Mesendoderm (in vitro differentiated cells): ENCODE measurements at regions not wholly inside any gene's neighbourhood (a gene's known extent, or its start where the extent isn't known, plus 50 kb on each side); places are given as distances from the start of the nearest gene placed in this dataset.

ENCODE experiments used
- DNase-seq: peaks from one replicate; pipeline ENCODE4 v3.0.0; 2013
- H2AK5ac ChIP-seq: 2 replicates; pipeline ENCODE4 v1.6.1; 2013; ENCODE audit warnings: low read length, inconsistent platforms
- H2BK120ac ChIP-seq: 2 replicates; pipeline ENCODE4 v1.6.1; 2013; ENCODE audit warnings: low read depth, mild to moderate bottlenecking, low read length, moderate library complexity, mixed read lengths
- H2BK15ac ChIP-seq: replicated peaks from 2 replicates; pipeline ENCODE4 v1.6.1; 2013; ENCODE audit warnings: low read depth, mild to moderate bottlenecking, moderate library complexity
- H2BK5ac ChIP-seq: 2 replicates; pipeline ENCODE4 v1.6.1; 2013; ENCODE audit warnings: low read length, inconsistent platforms
- H3K18ac ChIP-seq: 2 replicates; pipeline ENCODE4 v1.6.1; 2013; ENCODE audit warnings: mild to moderate bottlenecking, low read length, mixed read lengths
- H3K23ac ChIP-seq: one replicate; pipeline ENCODE4 v1.6.1; 2013; ENCODE audit warnings: low read length
- H3K27ac ChIP-seq: 2 replicates; pipeline ENCODE4 v1.5.1; 2013; ENCODE audit warnings: low read depth, mild to moderate bottlenecking, inconsistent platforms, low read length, moderate library complexity
- H3K27me3 ChIP-seq: 2 replicates; pipeline ENCODE4 v1.6.1; 2013; ENCODE audit warnings: low read length, control low read depth, mild to moderate bottlenecking, inconsistent platforms; ENCODE audit not compliant: insufficient read depth, poor library complexity
- H3K36me3 ChIP-seq: 2 replicates; pipeline ENCODE4 v1.6.1; 2013; ENCODE audit warnings: low read length, inconsistent platforms; ENCODE audit not compliant: control insufficient read depth, insufficient read depth
- H3K4ac ChIP-seq: one replicate; pipeline ENCODE4 v1.6.1; 2013; ENCODE audit warnings: low read depth, mild to moderate bottlenecking, low read length, moderate library complexity
- H3K4me1 ChIP-seq: 2 replicates; pipeline ENCODE4 v1.6.1; 2013; ENCODE audit warnings: low read depth, low read length, inconsistent platforms; ENCODE audit not compliant: control insufficient read depth
- H3K4me2 ChIP-seq: 2 replicates; pipeline ENCODE4 v1.6.1; 2013; ENCODE audit warnings: low read length
- H3K4me3 ChIP-seq: 2 replicates; pipeline ENCODE4 v1.5.1; 2013; ENCODE audit warnings: mild to moderate bottlenecking, low read length
- H3K56ac ChIP-seq: one replicate; pipeline ENCODE4 v1.6.1; 2013; ENCODE audit warnings: low read length
- H3K79me1 ChIP-seq: 2 replicates; pipeline ENCODE4 v1.6.1; 2013; ENCODE audit warnings: low read length, inconsistent platforms
- H3K79me2 ChIP-seq: 2 replicates; pipeline ENCODE4 v1.6.1; 2013; ENCODE audit warnings: mild to moderate bottlenecking, low read length; ENCODE audit not compliant: control insufficient read depth, insufficient read depth
- H3K9ac ChIP-seq: 2 replicates; pipeline ENCODE4 v1.6.1; 2013; ENCODE audit warnings: low read length, inconsistent platforms
- H4K5ac ChIP-seq: one replicate; pipeline ENCODE4 v1.6.1; 2013; ENCODE audit warnings: low read length
- H4K8ac ChIP-seq: one replicate; pipeline ENCODE4 v1.6.1; 2013; ENCODE audit warnings: low read depth, mild to moderate bottlenecking, control low read depth, low read length, moderate library complexity
- WGBS: extraction: QIAGEN DNeasy Blood & Tissue Kit; methylation state at CpG from one replicate; pipeline ENCODE4 v1.1.7; 2013; ENCODE audit warnings: low lambda C conversion rate, missing lambda C conversion rate; ENCODE audit not compliant: insufficient coverage; ENCODE audit errors: extremely low coverage; 5-methylcytosine and 5-hydroxymethylcytosine counted together

GRCh38 chr2:146912536-146912935, 932.3 kb upstream of the ACVR2A start:
- WGBS = no CpG with 5 or more reads among the region's 3 CpGs
- H3K4ac ChIP-seq = no peak overlapping the region
- H3K4me2 ChIP-seq = no peak overlapping the region
- no peak overlapping the region for H3K27ac ChIP-seq
- no peaks in the 10 kb centered on the region for H3K79me1 ChIP-seq
- no peak overlapping the region for H2BK5ac ChIP-seq
- H3K4me3 ChIP-seq = no peak overlapping the region
- DNase-seq = peak; percentile 79
- no peaks in the 10 kb centered on the region for H3K4me1 ChIP-seq
- H3K18ac ChIP-seq = no peak overlapping the region
- H3K9ac ChIP-seq = no peak overlapping the region
- H3K23ac ChIP-seq = no peak overlapping the region
- no peak overlapping the region for H2BK15ac ChIP-seq
- H2AK5ac ChIP-seq = no peak overlapping the region
- no peak overlapping the region for H4K8ac ChIP-seq
- H3K56ac ChIP-seq = no peak overlapping the region
- no peaks in the 10 kb centered on the region for H3K27me3 ChIP-seq
- no peaks in the 10 kb centered on the region for H3K36me3 ChIP-seq
- H2BK120ac ChIP-seq = no peak overlapping the region
- H3K79me2 ChIP-seq = no peaks in the 10 kb centered on the region
- H4K5ac ChIP-seq = no peak overlapping the region

DNA sequence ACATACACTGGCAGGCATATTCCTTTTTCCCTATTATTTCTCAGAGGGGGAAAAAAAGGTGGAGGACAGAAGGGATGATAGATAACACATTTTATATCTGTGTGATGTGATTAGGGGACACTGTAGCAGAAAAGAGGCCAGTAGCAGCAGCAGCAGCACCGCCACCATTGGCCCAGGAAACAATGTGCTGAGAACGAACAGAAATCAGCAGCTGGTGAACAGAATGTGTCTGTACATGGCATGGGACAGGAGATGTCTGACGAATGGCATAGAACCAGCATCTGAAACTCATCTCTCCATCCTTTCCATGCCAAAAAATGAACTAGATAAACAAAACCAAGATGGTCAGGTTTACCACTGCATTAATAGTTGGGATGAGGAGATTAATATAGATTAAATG, 936.1 kb upstream of the ACVR2A start:
- Histone ChIP-seq H3K4me3 (no peak overlapping the region), H3K36me3 (no peaks in the 10 kb centered on the region), H3K9ac (no peak overlapping the region), H2BK5ac (no peak overlapping the region), H3K4me1 (no peaks in the 10 kb centered on the region), H4K8ac (no peak overlapping the region), H3K56ac (no peak overlapping the region), H4K5ac (no peak overlapping the region), H2BK15ac (no peak overlapping the region), H3K23ac (no peak overlapping the region), H2BK120ac (no peak overlapping the region), H3K4ac (no peak overlapping the region), H3K4me2 (no peak overlapping the region), H3K27me3 (no peaks in the 10 kb centered on the region), H3K27ac (no peak overlapping the region), H3K18ac (no peak overlapping the region), H3K79me2 (no peaks in the 10 kb centered on the region), H2AK5ac (no peak overlapping the region), H3K79me1 (no peaks in the 10 kb centered on the region)
- no peak for DNase-seq
- WGBS = no CpG with 5 or more reads among the region's 3 CpGs

DNA sequence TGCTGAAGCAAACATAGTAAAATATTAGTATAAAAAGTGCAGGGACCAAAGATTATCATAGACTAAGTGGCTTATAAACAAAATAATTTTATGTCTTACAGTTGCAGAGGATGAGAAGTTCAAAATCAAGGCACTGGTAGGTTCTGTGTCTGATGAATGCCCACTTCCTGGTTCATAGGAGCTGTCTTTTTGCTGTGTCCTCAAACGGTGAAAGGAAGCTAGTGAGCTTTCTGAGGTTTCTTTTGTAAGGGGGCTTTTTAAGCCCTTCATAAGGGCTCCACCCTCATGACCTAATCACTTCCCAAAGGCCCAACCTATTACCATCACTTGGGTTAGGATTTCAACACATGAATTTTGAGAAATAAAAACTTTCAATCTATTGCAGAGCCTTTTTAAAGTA, 946.7 kb upstream of the ACVR2A start:
- Histone ChIP-seq H3K4ac (no peak overlapping the region), H2AK5ac (no peak overlapping the region), H3K4me1 (no peaks in the 10 kb centered on the region), H3K9ac (no peak overlapping the region), H3K27ac (no peak overlapping the region), H2BK5ac (no peak overlapping the region), H3K36me3 (no peaks in the 10 kb centered on the region), H3K27me3 (no peaks in the 10 kb centered on the region), H3K23ac (no peak overlapping the region), H3K4me2 (no peak overlapping the region), H3K79me1 (no peaks in the 10 kb centered on the region), H4K5ac (no peak overlapping the region), H3K79me2 (no peaks in the 10 kb centered on the region), H2BK15ac (no peak overlapping the region), H3K18ac (no peak overlapping the region), H3K4me3 (no peak overlapping the region), H3K56ac (no peak overlapping the region), H2BK120ac (no peak overlapping the region), H4K8ac (no peak overlapping the region)
- WGBS = no CpG with 5 or more reads among the region's 1 CpG
- no peak for DNase-seq

DNA sequence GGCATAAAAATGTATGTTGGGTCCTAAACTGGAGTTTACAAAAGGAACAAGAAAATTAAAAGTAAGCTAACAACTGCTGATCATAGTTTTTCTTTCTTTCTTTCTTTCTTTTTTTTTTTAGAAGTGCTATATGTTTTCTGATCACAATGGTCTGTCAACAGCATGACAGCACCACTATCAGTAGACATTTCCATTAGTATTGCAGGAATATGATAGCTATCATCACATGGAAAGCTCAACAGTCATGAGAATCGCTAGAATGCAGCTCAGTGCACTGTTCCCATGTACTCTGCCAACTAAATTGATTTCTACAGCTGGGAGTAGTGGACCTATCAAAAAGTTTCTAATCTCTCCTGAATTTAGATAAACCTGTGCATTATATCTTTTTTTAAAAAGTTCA, 950.3 kb upstream of the ACVR2A start:
- Histone ChIP-seq H4K5ac (no peak overlapping the region), H3K27me3 (no peaks in the 10 kb centered on the region), H2AK5ac (no peak overlapping the region), H3K79me2 (no peaks in the 10 kb centered on the region), H3K79me1 (no peaks in the 10 kb centered on the region), H3K36me3 (no peaks in the 10 kb centered on the region), H2BK120ac (no peak overlapping the region), H3K27ac (no peak overlapping the region), H3K4me3 (no peak overlapping the region), H3K4ac (no peak overlapping the region), H2BK5ac (no peak overlapping the region), H3K18ac (no peak overlapping the region), H3K4me1 (no peaks in the 10 kb centered on the region), H3K4me2 (no peak overlapping the region), H3K23ac (no peak overlapping the region), H2BK15ac (no peak overlapping the region), H3K9ac (no peak overlapping the region), H3K56ac (no peak overlapping the region), H4K8ac (no peak overlapping the region)
- no peak for DNase-seq
- WGBS = no CpG with 5 or more reads among the region's 1 CpG

GRCh38 chr2:146893500-146894041, 951.3 kb upstream of the ACVR2A start:
- no peaks in the 10 kb centered on the region for H3K27me3 ChIP-seq
- H4K8ac ChIP-seq = no peak overlapping the region
- H4K5ac ChIP-seq = no peak overlapping the region
- no peak overlapping the region for H3K23ac ChIP-seq
- no peak overlapping the region for H2BK120ac ChIP-seq
- H3K9ac ChIP-seq = no peak overlapping the region
- no peak overlapping the region for H3K4me3 ChIP-seq
- H3K79me1 ChIP-seq = no peaks in the 10 kb centered on the region
- no peak overlapping the region for H2BK5ac ChIP-seq
- DNase-seq = no peak
- H3K4me1 ChIP-seq = no peaks in the 10 kb centered on the region
- H3K27ac ChIP-seq = no peak overlapping the region
- H3K4me2 ChIP-seq = no peak overlapping the region
- no peak overlapping the region for H3K18ac ChIP-seq
- WGBS = no CpG with 5 or more reads among the region's 5 CpGs
- no peaks in the 10 kb centered on the region for H3K79me2 ChIP-seq
- H3K36me3 ChIP-seq = no peaks in the 10 kb centered on the region
- no peak overlapping the region for H3K4ac ChIP-seq
- no peak overlapping the region for H2BK15ac ChIP-seq
- H3K56ac ChIP-seq = no peak overlapping the region
- H2AK5ac ChIP-seq = no peak overlapping the region

DNA sequence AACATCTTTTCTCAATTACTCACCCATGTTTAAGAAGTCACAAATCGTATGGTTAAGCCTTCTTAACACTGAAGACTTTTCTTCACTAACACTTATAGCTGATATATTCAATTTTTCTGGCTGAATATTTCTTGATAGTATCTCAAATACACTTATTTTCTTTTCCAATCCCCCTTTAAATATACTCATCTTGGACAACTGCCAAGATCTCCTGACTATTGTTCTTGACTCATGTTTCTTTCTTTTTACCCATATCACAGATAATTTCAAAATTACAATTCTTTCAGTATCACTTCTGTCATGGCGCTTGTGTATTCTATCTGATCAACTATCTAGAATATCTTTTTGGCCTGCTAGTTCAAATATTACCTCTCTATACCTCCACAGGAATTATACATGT, 954.3 kb upstream of the ACVR2A start:
- no peak overlapping the region for H3K4me3 ChIP-seq
- no peaks in the 10 kb centered on the region for H3K36me3 ChIP-seq
- no peak overlapping the region for H4K5ac ChIP-seq
- no peak overlapping the region for H3K18ac ChIP-seq
- no peak overlapping the region for H2BK5ac ChIP-seq
- H2AK5ac ChIP-seq = no peak overlapping the region
- H4K8ac ChIP-seq = no peak overlapping the region
- no peak overlapping the region for H3K56ac ChIP-seq
- H2BK15ac ChIP-seq = no peak overlapping the region
- no peak overlapping the region for H3K4me2 ChIP-seq
- H3K4ac ChIP-seq = no peak overlapping the region
- H3K27me3 ChIP-seq = no peaks in the 10 kb centered on the region
- no peaks in the 10 kb centered on the region for H3K79me1 ChIP-seq
- no peak overlapping the region for H3K9ac ChIP-seq
- no peak overlapping the region for H2BK120ac ChIP-seq
- H3K27ac ChIP-seq = no peak overlapping the region
- H3K4me1 ChIP-seq = no peaks in the 10 kb centered on the region
- H3K79me2 ChIP-seq = no peaks in the 10 kb centered on the region
- WGBS = no CpG with 5 or more reads among the region's 2 CpGs
- H3K23ac ChIP-seq = no peak overlapping the region
- DNase-seq = no peak
